A673 (cell line): ENCODE measurements at regions not wholly inside any gene's neighbourhood (a gene's known extent, or its start where the extent isn't known, plus 50 kb on each side); places are given as distances from the start of the nearest gene placed in this dataset.

Experiments
- BruUV-seq: library from RNA; stranded (reverse); fragments of 400-500 nt; replicated peaks from 2 replicates; lab custom pipeline; 2021; lab: Mats Ljungman, UMichigan
- CTCF ChIA-PET: fragments of 300-600 bp; sonication (Branson Sonifier 250); formaldehyde crosslinking; loops from one replicate; lab custom pipeline; 2022; ENCODE audit warnings: antibody characterized with exemption; lab: Charles Lee
- POLR2A ChIA-PET: fragments of 300-600 bp; sonication (Branson Sonifier 250); formaldehyde crosslinking; loops from one replicate; lab custom pipeline; 2022; ENCODE audit warnings: antibody characterized with exemption; ENCODE audit not compliant: low non-redundant PET; lab: Charles Lee
- DNase-seq: peaks from one replicate; pipeline ENCODE4 v3.0.0-alpha.2; 2015; ENCODE audit warnings: low spot score
- H3K27ac ChIP-seq: fragments of 200-600 bp; sonication (generic); 2 replicates; pipeline ENCODE4 v1.5.1; 2016; ENCODE audit warnings: mixed run types, low read depth, mild to moderate bottlenecking, mixed read lengths, antibody characterized with exemption, low read length; ENCODE audit not compliant: poor library complexity, severe bottlenecking
- H3K27me3 ChIP-seq: fragments of 200-600 bp; sonication (generic); replicated peaks from 2 replicates; pipeline ENCODE4 v1.6.1; 2017; ENCODE audit warnings: mixed run types, low read depth, mild to moderate bottlenecking, mixed read lengths, antibody characterized with exemption, low read length; ENCODE audit not compliant: insufficient read depth, poor library complexity
- H3K36me3 ChIP-seq: fragments of 200-600 bp; sonication (generic); 2 replicates; pipeline ENCODE4 v1.6.1; 2016; ENCODE audit warnings: mixed run types, mild to moderate bottlenecking, mixed read lengths, antibody characterized with exemption, low read length; ENCODE audit not compliant: insufficient read depth, poor library complexity, severe bottlenecking
- H3K4me1 ChIP-seq: fragments of 200-600 bp; sonication (generic); 2 replicates; pipeline ENCODE4 v1.6.1; 2017; ENCODE audit warnings: mixed run types, mild to moderate bottlenecking, mixed read lengths, antibody characterized with exemption, low read length; ENCODE audit not compliant: insufficient read depth, poor library complexity, severe bottlenecking
- H3K4me3 ChIP-seq: fragments of 200-600 bp; sonication (generic); 2 replicates; pipeline ENCODE4 v1.5.1; 2016; ENCODE audit warnings: low read depth, mixed run types, mild to moderate bottlenecking, mixed read lengths, low read length; ENCODE audit not compliant: poor library complexity, severe bottlenecking
- H3K9me3 ChIP-seq: fragments of 200-600 bp; sonication (generic); 2 replicates; pipeline ENCODE4 v1.6.1; 2016; ENCODE audit warnings: mixed run types, low read depth, mild to moderate bottlenecking, mixed read lengths, antibody characterized with exemption, low read length; ENCODE audit not compliant: poor library complexity, severe bottlenecking
- CTCF ChIP-seq: fragments of 300-800, 200-600 bp; sonication (generic); conservative IDR thresholded peaks from 2 replicates; pipeline ENCODE4 v1.5.1; 2017; ENCODE audit warnings: low read depth, mild to moderate bottlenecking, antibody characterized with exemption, low read length, moderate library complexity, mixed read lengths
- EZH2 ChIP-seq: fragments of 200-600 bp; sonication (generic); IDR thresholded peaks from 2 replicates; pipeline ENCODE4 v1.6.1; 2017; ENCODE audit warnings: borderline replicate concordance, low read depth, mild to moderate bottlenecking, mixed read lengths, antibody characterized with exemption, low read length; ENCODE audit not compliant: poor library complexity, severe bottlenecking
- intact Hi-C: fragments of 100-400 bp; cut with micrococcal nuclease; formaldehyde crosslinking; loops from one replicate; pipeline ENCODE4 v1.10.0; 2022; ENCODE audit not compliant: unreplicated experiment

- Histone ChIP-seq H3K27ac (no peak overlapping the region), H3K9me3 (no peaks in the 10 kb centered on the region), H3K27me3 (peaks cover 4% of the 10 kb centered on the region), H3K4me3 (no peak overlapping the region), H3K36me3 (no peaks in the 10 kb centered on the region), H3K4me1 (no peaks in the 10 kb centered on the region)
- ChIA-PET POLR2A (no interaction called here), CTCF (no interaction called here)
- intact Hi-C loops, result no loop called here
- TF ChIP-seq EZH2, result no peak
- no peak for TF ChIP-seq CTCF
- DNase-seq, result no peak
- BruUV-seq, result no TSS peak
Observed at GRCh38 chr2:104656571-104657163, 197.2 kb upstream of the POU3F3 start.

DNA sequence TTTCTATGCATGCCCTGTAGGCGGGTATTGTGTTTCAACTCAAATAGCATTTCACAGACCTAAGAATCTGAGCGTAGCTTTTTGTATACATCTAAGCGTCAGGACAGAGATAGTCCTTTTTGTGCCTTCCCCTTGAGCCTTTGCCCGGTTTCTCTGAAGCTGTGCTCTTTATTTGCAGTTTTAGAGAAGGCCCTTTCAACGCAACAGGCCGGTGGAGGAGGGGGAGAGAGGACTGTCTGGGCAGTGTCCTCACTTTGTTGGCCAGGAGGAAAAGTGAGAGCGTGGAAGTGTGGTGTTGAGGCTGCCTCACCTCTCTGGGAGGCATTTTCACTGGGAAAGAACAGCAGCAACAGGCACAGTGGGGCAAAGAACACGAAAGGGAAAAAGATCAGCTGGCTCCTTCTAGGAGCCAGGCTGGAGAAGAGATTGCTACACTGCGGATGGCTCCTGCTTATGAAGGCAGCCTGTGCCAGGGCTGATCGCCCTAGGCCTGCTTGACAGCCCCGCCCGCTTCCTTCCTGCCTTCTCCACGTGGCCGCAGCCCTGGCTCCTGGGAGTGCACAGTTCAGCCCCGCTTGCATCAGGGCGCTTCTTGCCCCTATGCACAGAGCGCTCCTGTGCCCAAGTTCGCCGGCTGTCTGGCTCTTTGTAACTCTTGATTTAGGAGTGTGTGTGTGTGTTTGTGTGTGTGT, 195.6 kb upstream of the POU3F3 start:
- BruUV-seq, result no TSS peak
- Histone ChIP-seq H3K9me3 (no peaks in the 10 kb centered on the region), H3K27me3 (peaks cover 11% of the 10 kb centered on the region), H3K36me3 (no peaks in the 10 kb centered on the region), H3K4me1 (no peaks in the 10 kb centered on the region), H3K4me3 (no peak overlapping the region), H3K27ac (no peak overlapping the region)
- POLR2A ChIA-PET, result no interaction called here
- TF ChIP-seq EZH2 (no peak), CTCF (no peak)
- CTCF ChIA-PET, result no interaction called here
- intact Hi-C loops, result no loop called here
- DNase-seq, result peak; percentile 3

DNA sequence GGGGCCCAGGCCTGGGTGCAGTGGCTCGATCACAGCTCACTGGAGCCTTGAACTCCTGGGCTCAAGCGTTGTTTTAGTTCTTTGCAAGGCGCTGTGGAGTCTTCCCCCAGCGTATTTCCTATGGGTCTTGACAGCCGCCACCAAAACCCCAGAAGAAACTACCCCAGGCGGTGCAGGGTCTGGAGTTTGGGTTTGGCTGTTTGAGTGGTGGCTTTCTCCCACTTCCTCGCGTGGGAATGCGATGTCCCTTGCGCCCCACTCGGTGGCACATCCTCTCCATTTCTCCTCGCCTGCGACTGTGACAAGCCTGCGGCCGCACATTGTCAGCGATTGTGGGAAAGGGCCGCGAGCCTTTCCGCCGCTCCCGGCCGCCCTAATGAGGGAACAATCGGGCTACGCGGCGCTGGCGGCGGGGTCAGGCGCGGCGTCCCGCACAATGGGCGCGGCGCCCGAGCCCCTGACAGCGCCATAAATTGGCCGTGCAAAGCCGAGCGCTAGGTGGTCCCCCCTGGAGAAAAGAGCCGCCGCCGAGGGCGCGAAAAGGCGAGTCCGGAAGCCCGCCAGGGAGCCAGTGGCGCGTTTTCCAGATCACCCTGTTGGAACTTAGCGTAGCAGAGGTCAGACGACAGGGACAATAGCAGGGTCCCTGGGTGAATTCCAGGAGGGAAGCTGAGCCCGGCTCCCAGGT, 194.9 kb upstream of the POU3F3 start:
- ChIA-PET CTCF (no interaction called here), POLR2A (no interaction called here)
- H3K36me3 ChIP-seq, result no peaks in the 10 kb centered on the region
- no peak overlapping the region for H3K4me3 ChIP-seq
- H3K4me1 ChIP-seq, result no peaks in the 10 kb centered on the region
- DNase-seq, result no peak
- no peak for TF ChIP-seq EZH2
- TF ChIP-seq CTCF, result no peak
- no TSS peak for BruUV-seq
- H3K27me3 ChIP-seq, result peaks cover 11% of the 10 kb centered on the region
- H3K9me3 ChIP-seq, result no peaks in the 10 kb centered on the region
- intact Hi-C loops, result no loop called here
- H3K27ac ChIP-seq, result no peak overlapping the region
